ENCODE measurements at regions not wholly inside any gene's neighbourhood (a gene's known extent, or its start where the extent isn't known, plus 50 kb on each side); places are given as distances from the start of the nearest gene placed in this dataset.

DNA sequence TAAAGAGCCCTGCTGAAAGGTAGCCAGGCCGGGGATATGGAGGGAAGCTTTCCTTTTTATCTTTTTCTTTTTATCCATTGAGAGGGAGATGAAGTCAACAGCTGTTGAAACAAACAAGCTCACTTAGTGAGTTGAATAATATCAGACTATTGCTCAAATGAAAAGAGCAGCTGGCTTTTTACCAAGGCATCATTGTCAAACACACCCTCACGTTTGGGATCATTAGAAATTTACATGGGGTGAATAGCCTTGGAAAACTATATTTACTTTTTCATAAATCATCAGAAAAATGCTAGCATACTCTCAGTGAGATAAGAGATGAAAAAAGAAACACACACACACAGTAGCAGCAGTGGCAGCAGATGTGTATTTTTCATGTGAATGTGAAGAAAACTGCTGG lies 71.5 kb upstream of the HNMT start:
- no peak overlapping the region for H3K4me2 ChIP-seq (ENCODE audit: low read length)
- no peaks in the 10 kb centered on the region for H3K9me3 ChIP-seq (ENCODE audit: low read length)
- H3F3A ChIP-seq (ENCODE audit: insufficient read depth, low read length, poor library complexity, severe bottlenecking), result no peaks in the 10 kb centered on the region
- no peak for TF ChIP-seq RAD21 (conservative IDR thresholded peaks at IDR 0.05)
- no peak for TF ChIP-seq EP300 (conservative IDR thresholded peaks at IDR 0.05; ENCODE audit: poor library complexity, severe bottlenecking)
- TF ChIP-seq POLR2AphosphoS5 (IDR thresholded peaks at IDR 0.05), result no peak
- no peak for TF ChIP-seq MXI1 (conservative IDR thresholded peaks at IDR 0.05; ENCODE audit: poor library complexity, severe bottlenecking)
- no peak for TF ChIP-seq EZH2 (IDR thresholded peaks at IDR 0.05; ENCODE audit: borderline replicate concordance, insufficient read depth, low read length, poor library complexity, severe bottlenecking)
- no peak for TF ChIP-seq CTCF (IDR thresholded peaks at IDR 0.05; ENCODE audit: poor library complexity, severe bottlenecking)
- no peak for TF ChIP-seq SMC3 (conservative IDR thresholded peaks at IDR 0.05; ENCODE audit: poor library complexity)
- no peak overlapping the region for H3K9ac ChIP-seq (ENCODE audit: low read length)
- no peak overlapping the region for H3K27ac ChIP-seq (ENCODE audit: low read length)
- no peaks in the 10 kb centered on the region for H3K79me2 ChIP-seq (replicated peaks; ENCODE audit: insufficient read depth, low read length)
- H3K4me3 ChIP-seq (ENCODE audit: low read length), result no peak overlapping the region
- H3K36me3 ChIP-seq (ENCODE audit: insufficient read depth, low read length), result no peaks in the 10 kb centered on the region
- H3K27me3 ChIP-seq (ENCODE audit: insufficient read depth, low read depth, low read length), result no peaks in the 10 kb centered on the region
- no peak overlapping the region for H2AFZ ChIP-seq (ENCODE audit: low read depth, low read length)
- H3K9me2 ChIP-seq (ENCODE audit: insufficient read depth, low read length), result no peaks in the 10 kb centered on the region
- no peaks in the 10 kb centered on the region for H4K20me1 ChIP-seq (ENCODE audit: insufficient read depth)

DNA sequence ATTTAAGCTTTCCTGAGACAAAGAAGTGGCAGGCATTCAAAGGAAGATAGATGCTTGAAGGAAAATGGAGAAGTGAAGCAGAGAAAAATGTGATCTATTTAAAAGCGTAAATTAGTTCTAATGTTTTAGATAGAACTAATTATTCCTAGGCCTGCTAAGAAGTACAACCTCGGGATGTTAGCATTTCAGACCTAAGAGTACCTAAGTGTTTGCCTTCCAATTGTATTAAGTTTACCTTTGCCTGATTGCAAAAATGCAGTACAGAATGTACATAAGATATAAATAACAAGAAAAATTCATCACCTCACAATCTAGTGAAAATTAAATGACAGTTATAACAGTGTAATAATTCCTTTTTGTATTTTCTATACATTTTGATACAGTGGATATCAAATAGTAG lies 71.1 kb upstream of the HNMT start:
- Histone ChIP-seq H3K9me3 (ENCODE audit: low read length) (no peaks in the 10 kb centered on the region), H4K20me1 (ENCODE audit: insufficient read depth) (no peaks in the 10 kb centered on the region), H3K36me3 (ENCODE audit: insufficient read depth, low read length) (no peaks in the 10 kb centered on the region), H3K9ac (ENCODE audit: low read length) (no peak overlapping the region), H3K4me2 (ENCODE audit: low read length) (no peak overlapping the region), H3K79me2 (replicated peaks; ENCODE audit: insufficient read depth, low read length) (no peaks in the 10 kb centered on the region), H3K27me3 (ENCODE audit: insufficient read depth, low read depth, low read length) (no peaks in the 10 kb centered on the region), H3K9me2 (ENCODE audit: insufficient read depth, low read length) (no peaks in the 10 kb centered on the region), H3K27ac (ENCODE audit: low read length) (no peak overlapping the region), H3F3A (ENCODE audit: insufficient read depth, low read length, poor library complexity, severe bottlenecking) (no peaks in the 10 kb centered on the region), H2AFZ (ENCODE audit: low read depth, low read length) (no peak overlapping the region), H3K4me3 (ENCODE audit: low read length) (no peak overlapping the region)
- TF ChIP-seq REST (IDR thresholded peaks at IDR 0.05; ENCODE audit: borderline replicate concordance), result no peak
- TF ChIP-seq RAD21 (conservative IDR thresholded peaks at IDR 0.05), result no peak
- TF ChIP-seq POLR2AphosphoS5 (IDR thresholded peaks at IDR 0.05), result no peak
- TF ChIP-seq TAF1 (IDR thresholded peaks at IDR 0.05; ENCODE audit: low read depth), result no peak
- no peak for TF ChIP-seq EZH2 (IDR thresholded peaks at IDR 0.05; ENCODE audit: borderline replicate concordance, insufficient read depth, low read length, poor library complexity, severe bottlenecking)
- TF ChIP-seq CTCF (IDR thresholded peaks at IDR 0.05; ENCODE audit: poor library complexity, severe bottlenecking), result no peak
